HCT116 (cell line): ENCODE measurements at regions not wholly inside any gene's neighbourhood (a gene's known extent, or its start where the extent isn't known, plus 50 kb on each side); places are given as distances from the start of the nearest gene placed in this dataset.

Source experiments
- ATAC-seq: fragments of 200-7000 bp; cut with Tn5 transposase; 2 replicates; pipeline ENCODE4 v1.9.1; 2020; ENCODE audit warnings: mild to moderate bottlenecking, moderate library complexity
- BruUV-seq: library from RNA; stranded (reverse); fragments of 400-500 nt; replicated peaks from 2 replicates; lab custom pipeline; 2021; lab: Mats Ljungman, UMichigan
- CTCF ChIA-PET: fragments of 300-600 bp; sonication (Branson Sonifier 250); formaldehyde crosslinking; loops from one replicate; lab custom pipeline; 2021; ENCODE audit warnings: antibody characterized with exemption; lab: Charles Lee
- POLR2A ChIA-PET: fragments of 300-600, 350-600 bp; sonication (Branson Sonifier 250); formaldehyde crosslinking; loops from one replicate; lab custom pipeline; 2021; ENCODE audit warnings: antibody characterized with exemption; lab: Charles Lee
- RAD21 ChIA-PET, 2 experiments: fragments of 300-600 bp; sonication (Branson Sonifier 250); formaldehyde crosslinking; loops; one replicate each; lab custom pipeline; 2023; ENCODE audit warnings: low total read pairs in 2 of 2; ENCODE audit not compliant: uncharacterized antibody in 2 of 2, unreplicated experiment in 2 of 2, low non-redundant PET in 1 of 2; lab: Charles Lee
- DNase-seq: peaks from one replicate; pipeline ENCODE4 v3.0.0-alpha.2; 2010; ENCODE audit warnings: low read depth, low spot score
- H2AFZ ChIP-seq: fragments of 200-600 bp; shearing (Covaris generic), sonication (generic); 2 replicates; pipeline ENCODE4 v1.6.1; 2017; ENCODE audit warnings: low read depth, mixed run types, mixed read lengths, antibody characterized with exemption, low read length; ENCODE audit not compliant: poor library complexity, severe bottlenecking
- H3K27ac ChIP-seq: 2 replicates; pipeline ENCODE4 v1.5.1; 2012; ENCODE audit warnings: low read depth, low read length
- H3K27me3 ChIP-seq: fragments of 200-600 bp; sonication (generic); 2 replicates; pipeline ENCODE4 v1.6.1; 2016; ENCODE audit warnings: mixed run types, low read length, mixed read lengths; ENCODE audit not compliant: insufficient read depth
- H3K36me3 ChIP-seq, 2 experiments: fragments of 200-500 bp in 1 of 2; fragments of 200-600 bp in 1 of 2; sonication (Bioruptor generic) in 1 of 2; sonication (generic) in 1 of 2; 2 replicates each; pipeline versions ENCODE4 v1.5.1 to v1.6.1; 2014 to 2016; ENCODE audit warnings: low read length in 2 of 2, inconsistent platforms in 1 of 2, mixed read lengths in 1 of 2, mixed run types in 1 of 2; ENCODE audit not compliant: insufficient read depth in 2 of 2, control insufficient read depth in 1 of 2
- H3K4me1 ChIP-seq, 2 experiments: fragments of 200-600 bp in 1 of 2; sonication (generic) in 1 of 2; 2 replicates each; pipeline versions ENCODE4 v1.5.1 to v1.6.1; 2012 to 2017; ENCODE audit warnings: low read length in 2 of 2, inconsistent platforms in 1 of 2, mild to moderate bottlenecking in 1 of 2, mixed read lengths in 1 of 2, mixed run types in 1 of 2, moderate library complexity in 1 of 2; ENCODE audit not compliant: insufficient read depth in 2 of 2, control insufficient read depth in 1 of 2
- H3K4me2 ChIP-seq: fragments of 200-600 bp; sonication (generic); 2 replicates; pipeline ENCODE4 v1.6.1; 2017; ENCODE audit warnings: mixed run types, low read length, mixed read lengths
- H3K4me3 ChIP-seq, 2 experiments: fragments of 200-600 bp in 1 of 2; sonication (generic) in 1 of 2; replicated peaks in 1 of 2; 2 replicates each; pipeline ENCODE4 v1.5.1; 2011 to 2016; ENCODE audit warnings: low read length in 2 of 2, control low read depth in 1 of 2, low read depth in 1 of 2, mild to moderate bottlenecking in 1 of 2, mixed read lengths in 1 of 2, mixed run types in 1 of 2
- H3K79me2 ChIP-seq: fragments of 200-600 bp; sonication (generic); 2 replicates; pipeline ENCODE4 v1.6.1; 2017; ENCODE audit warnings: mild to moderate bottlenecking, mixed run types, low read length, moderate library complexity, mixed read lengths; ENCODE audit not compliant: insufficient read depth
- H3K9ac ChIP-seq: fragments of 200-600 bp; sonication (generic); 2 replicates; pipeline ENCODE4 v1.6.1; 2016; ENCODE audit warnings: low read length, mixed read lengths
- H3K9me2 ChIP-seq: fragments of 200-600 bp; sonication (generic), shearing (Covaris generic); 2 replicates; pipeline ENCODE4 v1.6.1; 2017; ENCODE audit warnings: mixed run types, mild to moderate bottlenecking, moderate library complexity; ENCODE audit not compliant: insufficient read depth
- H3K9me3 ChIP-seq, 2 experiments: fragments of 200-500 bp in 1 of 2; fragments of 200-600 bp in 1 of 2; sonication (Bioruptor generic) in 1 of 2; sonication (generic) in 1 of 2; 2 replicates each; pipeline ENCODE4 v1.6.1; 2014 to 2017; ENCODE audit warnings: low read length in 2 of 2, mixed read lengths in 2 of 2, inconsistent platforms in 1 of 2, low read depth in 1 of 2, mild to moderate bottlenecking in 1 of 2, mixed run types in 1 of 2, moderate library complexity in 1 of 2; ENCODE audit not compliant: control insufficient read depth in 1 of 2, insufficient read depth in 1 of 2
- H4K20me1 ChIP-seq: fragments of 200-600 bp; sonication (generic), shearing (Covaris generic); 2 replicates; pipeline ENCODE4 v1.6.1; 2017; ENCODE audit warnings: mixed run types, mild to moderate bottlenecking, moderate library complexity; ENCODE audit not compliant: insufficient read depth
- CEBPB ChIP-seq: IDR thresholded peaks from 2 replicates; pipeline ENCODE4 v1.6.1; 2012; ENCODE audit warnings: low read depth
- EGR1 ChIP-seq: IDR thresholded peaks from 2 replicates; pipeline ENCODE4 v1.6.1; 2012; ENCODE audit warnings: low read depth
- ELF1 ChIP-seq: IDR thresholded peaks from 2 replicates; pipeline ENCODE4 v1.6.1; 2012; ENCODE audit warnings: low read depth, borderline replicate concordance
- EZH2 ChIP-seq: fragments of 200-600 bp; sonication (generic); IDR thresholded peaks from 2 replicates; pipeline ENCODE4 v1.6.1; 2017; ENCODE audit warnings: antibody characterized with exemption, mixed run types
- EZH2phosphoT487 ChIP-seq: fragments of 200-600 bp; IDR thresholded peaks from 2 replicates; pipeline ENCODE4 v1.6.1; 2018; ENCODE audit warnings: antibody characterized with exemption, borderline replicate concordance
- MAX ChIP-seq: IDR thresholded peaks from 2 replicates; pipeline ENCODE4 v1.6.1; 2012
- POLR2A ChIP-seq: IDR thresholded peaks from 2 replicates; pipeline ENCODE4 v1.7.0; 2011; ENCODE audit warnings: borderline replicate concordance; ENCODE audit not compliant: insufficient read depth, insufficient read length; ENCODE audit errors: extremely low read depth
- POLR2AphosphoS5 ChIP-seq: IDR thresholded peaks from 2 replicates; pipeline ENCODE4 v1.6.1; 2011; ENCODE audit warnings: mild to moderate bottlenecking, low read depth, low read length, moderate library complexity
- RAD21 ChIP-seq: IDR thresholded peaks from 2 replicates; pipeline ENCODE4 v1.6.1; 2012; ENCODE audit warnings: low read depth, mild to moderate bottlenecking
- REST ChIP-seq: IDR thresholded peaks from 2 replicates; pipeline ENCODE4 v1.6.1; 2012; ENCODE audit warnings: low read depth
- SIN3A ChIP-seq: IDR thresholded peaks from 2 replicates; pipeline ENCODE4 v1.6.1; 2012; ENCODE audit warnings: low read depth
- SP1 ChIP-seq: IDR thresholded peaks from 2 replicates; pipeline ENCODE4 v1.6.1; 2012; ENCODE audit warnings: low read depth
- YY1 ChIP-seq: IDR thresholded peaks from 2 replicates; pipeline ENCODE4 v1.6.1; 2011; ENCODE audit warnings: low read length, low read depth, moderate library complexity, mild to moderate bottlenecking; ENCODE audit not compliant: insufficient replicate concordance; ENCODE audit errors: extremely low read depth
- ZBTB33 ChIP-seq: IDR thresholded peaks from 2 replicates; pipeline ENCODE4 v1.6.1; 2011; ENCODE audit warnings: mild to moderate bottlenecking, low read length, moderate library complexity; ENCODE audit not compliant: insufficient replicate concordance; ENCODE audit errors: extremely low read depth
- ZFX ChIP-seq: fragments of 450-650 bp; IDR thresholded peaks from 2 replicates; pipeline ENCODE4 v1.6.1; 2017
- intact Hi-C: fragments of 100-400 bp; cut with micrococcal nuclease; formaldehyde crosslinking; loops from 2 replicates; pipeline ENCODE4 v1.10.0; 2022
- TF ChIP-seq, protein P1 (sequence below): IDR thresholded peaks from 2 replicates; pipeline ENCODE4 v1.6.1; 2012

GRCh38 chr6:122315842-122316241, 83.6 kb upstream of the HSF2 start:
- POLR2A ChIA-PET = no interaction called here
- ATAC-seq = no peak
- no TSS peak for BruUV-seq

More at GRCh38 chr6:122315842-122316241, 83.6 kb upstream of the HSF2 start:
- H3K36me3 ChIP-seq = no peaks in the 10 kb centered on the region
- DNase-seq = no peak
- intact Hi-C loops = no loop called here
- 0 out of 2 replicates have a peak, but pooled peaks cover 2% of the 10 kb centered on the region for H3K9me2 ChIP-seq
- H3K9me3 ChIP-seq = peaks cover 0 to 8% of the 10 kb centered on the region in 2 experiments; a peak in 1 of 4 replicates
- H3K79me2 ChIP-seq = no peaks in the 10 kb centered on the region
- H2AFZ ChIP-seq = no peak overlapping the region
- no peak for TF ChIP-seq MAX
- no peak for TF ChIP-seq EZH2
- TF ChIP-seq YY1 = no peak
- no peak for TF ChIP-seq POLR2AphosphoS5
- no peak for TF ChIP-seq REST
- TF ChIP-seq ELF1 = no peak
- TF ChIP-seq POLR2A = no peak
- TF ChIP-seq RAD21 = no peak
- TF ChIP-seq SIN3A = no peak
- no peak for TF ChIP-seq CEBPB
- TF ChIP-seq EGR1 = no peak
- TF ChIP-seq ZBTB33 = no peak
- TF ChIP-seq EZH2phosphoT487 = no peak
- no peak for TF ChIP-seq ZFX
- TF ChIP-seq, protein P1, sequence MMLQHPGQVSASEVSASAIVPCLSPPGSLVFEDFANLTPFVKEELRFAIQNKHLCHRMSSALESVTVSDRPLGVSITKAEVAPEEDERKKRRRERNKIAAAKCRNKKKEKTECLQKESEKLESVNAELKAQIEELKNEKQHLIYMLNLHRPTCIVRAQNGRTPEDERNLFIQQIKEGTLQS = no peak
- TF ChIP-seq SP1 = no peak
- no peak overlapping the region for H3K4me3 ChIP-seq
- no peak overlapping the region for H3K4me2 ChIP-seq
- ChIA-PET RAD21 (no interaction called here), CTCF (no interaction called here)
- no peak overlapping the region for H3K27ac ChIP-seq
- H3K4me1 ChIP-seq = no peaks in the 10 kb centered on the region
- no peaks in the 10 kb centered on the region for H3K27me3 ChIP-seq
- H4K20me1 ChIP-seq = no peaks in the 10 kb centered on the region
- no peak overlapping the region for H3K9ac ChIP-seq
